ENCODE measurements at regions not wholly inside any gene's neighbourhood (a gene's known extent, or its start where the extent isn't known, plus 50 kb on each side); places are given as distances from the start of the nearest gene placed in this dataset.

GRCh38 chr4:111761531-111761930, 383.7 kb upstream of the FAM241A start:
- DNase-seq, result no peak

GRCh38 chr4:111770514-111770913, 374.7 kb upstream of the FAM241A start:
- DNase-seq, result no peak

- no peak for DNase-seq
Observed at GRCh38 chr4:111773858-111774257, 371.4 kb upstream of the FAM241A start.

- no peak for DNase-seq
Observed at GRCh38 chr4:111775556-111776297, 369.5 kb upstream of the FAM241A start.

GRCh38 chr4:111776561-111776960, 368.7 kb upstream of the FAM241A start:
- DNase-seq, result no peak

- DNase-seq, result no peak
Observed at GRCh38 chr4:111778543-111778942, 366.7 kb upstream of the FAM241A start.

- no peak for DNase-seq
Observed at GRCh38 chr4:111780965-111781364, 364.3 kb upstream of the FAM241A start.

- no peak for DNase-seq
Observed at GRCh38 chr4:111781611-111782010, 363.6 kb upstream of the FAM241A start.

GRCh38 chr4:111788099-111788498, 357.2 kb upstream of the FAM241A start:
- no peak for DNase-seq

GRCh38 chr4:111789901-111790640, 355.2 kb upstream of the FAM241A start:
- DNase-seq, result no peak

GRCh38 chr4:111792632-111793031, 352.6 kb upstream of the FAM241A start:
- no peak for DNase-seq

GRCh38 chr4:111793433-111794091, 351.7 kb upstream of the FAM241A start:
- DNase-seq, result no peak

GRCh38 chr4:111797455-111798163, 347.6 kb upstream of the FAM241A start:
- no peak for DNase-seq

GRCh38 chr4:111798840-111799239, 346.4 kb upstream of the FAM241A start:
- no peak for DNase-seq

- no peak for DNase-seq
Observed at GRCh38 chr4:111800551-111800950, 344.7 kb upstream of the FAM241A start.

- DNase-seq, result no peak
Observed at GRCh38 chr4:111802191-111802590, 343.1 kb upstream of the FAM241A start.

GRCh38 chr4:111806331-111806730, 338.9 kb upstream of the FAM241A start:
- no peak for DNase-seq

- DNase-seq, result no peak
Observed at GRCh38 chr4:111807576-111807975, 337.7 kb upstream of the FAM241A start.

GRCh38 chr4:111808174-111808573, 337.1 kb upstream of the FAM241A start:
- no peak for DNase-seq

GRCh38 chr4:111811661-111812060, 333.6 kb upstream of the FAM241A start:
- no peak for DNase-seq

GRCh38 chr4:111812114-111812513, 333.1 kb upstream of the FAM241A start:
- no peak for DNase-seq

- DNase-seq, result no peak
Observed at GRCh38 chr4:111812760-111813159, 332.5 kb upstream of the FAM241A start.

- DNase-seq, result no peak
Observed at GRCh38 chr4:111813555-111814140, 331.6 kb upstream of the FAM241A start.

All from NCI-H2171 (cell line).